OCI-LY1 (cell line): ENCODE measurements at regions not wholly inside any gene's neighbourhood (a gene's known extent, or its start where the extent isn't known, plus 50 kb on each side); places are given as distances from the start of the nearest gene placed in this dataset.

Experiments
- CTCF ChIP-seq: fragments of 200-600 bp; sonication (generic), shearing (Covaris generic); IDR thresholded peaks from 2 replicates; pipeline ENCODE4 v1.5.1; 2017; ENCODE audit warnings: mild to moderate bottlenecking, antibody characterized with exemption, low read length, moderate library complexity, mixed read lengths
- EZH2 ChIP-seq: fragments of 200-600 bp; sonication (generic), shearing (Covaris generic); IDR thresholded peaks from 2 replicates; pipeline ENCODE4 v1.8.0; 2017; ENCODE audit warnings: borderline replicate concordance, mixed run types, mild to moderate bottlenecking, antibody characterized with exemption, low read length, moderate library complexity, mixed read lengths

GRCh38 chr10:124336186-124336585 is 82.5 kb downstream of the OAT start:
- TF ChIP-seq CTCF, result no peak
- TF ChIP-seq EZH2, result no peak
